GM21447 (cell line): ENCODE measurements at regions not wholly inside any gene's neighbourhood (a gene's known extent, or its start where the extent isn't known, plus 50 kb on each side); places are given as distances from the start of the nearest gene placed in this dataset.

Experiments
- ATAC-seq: cut with Tn5 transposase; IDR thresholded peaks from one replicate; pipeline ENCODE4 v1.9.1; 2021; ENCODE audit not compliant: unreplicated experiment

GRCh38 chr9:75607521-75607920 is 283.0 kb upstream of the PCSK5 start:
- no peak for ATAC-seq

- no peak for ATAC-seq
Observed at GRCh38 chr9:75609401-75609800, 281.1 kb upstream of the PCSK5 start.

- no peak for ATAC-seq
Observed at GRCh38 chr9:75610246-75610645, 280.2 kb upstream of the PCSK5 start.

- no peak for ATAC-seq
Observed at GRCh38 chr9:75612205-75612604, 278.3 kb upstream of the PCSK5 start.

GRCh38 chr9:75612754-75613153 is 277.7 kb upstream of the PCSK5 start:
- no peak for ATAC-seq

GRCh38 chr9:75615284-75615683 is 275.2 kb upstream of the PCSK5 start:
- no peak for ATAC-seq

GRCh38 chr9:75616052-75616451 is 274.4 kb upstream of the PCSK5 start:
- no peak for ATAC-seq

GRCh38 chr9:75616841-75617566 is 273.5 kb upstream of the PCSK5 start:
- no peak for ATAC-seq

GRCh38 chr9:75623462-75623861 is 267.0 kb upstream of the PCSK5 start:
- no peak for ATAC-seq

GRCh38 chr9:75624998-75625397 is 265.5 kb upstream of the PCSK5 start:
- ATAC-seq: no peak

GRCh38 chr9:75626860-75627259 is 263.6 kb upstream of the PCSK5 start:
- no peak for ATAC-seq

- ATAC-seq: no peak
Observed at GRCh38 chr9:75628952-75629351, 261.5 kb upstream of the PCSK5 start.

- ATAC-seq: no peak
Observed at GRCh38 chr9:75633451-75634057, 256.9 kb upstream of the PCSK5 start.

- no peak for ATAC-seq
Observed at GRCh38 chr9:75636427-75637045, 253.9 kb upstream of the PCSK5 start.

- no peak for ATAC-seq
Observed at GRCh38 chr9:75639971-75640610, 250.4 kb upstream of the PCSK5 start.

GRCh38 chr9:75642522-75642921 is 248.0 kb upstream of the PCSK5 start:
- no peak for ATAC-seq

GRCh38 chr9:75644649-75645048 is 245.8 kb upstream of the PCSK5 start:
- ATAC-seq: no peak

GRCh38 chr9:75648034-75648433 is 242.4 kb upstream of the PCSK5 start:
- no peak for ATAC-seq

- no peak for ATAC-seq
Observed at GRCh38 chr9:75649060-75649459, 241.4 kb upstream of the PCSK5 start.

GRCh38 chr9:75651709-75652108 is 238.8 kb upstream of the PCSK5 start:
- ATAC-seq: no peak

- ATAC-seq: no peak
Observed at GRCh38 chr9:75653335-75653734, 237.1 kb upstream of the PCSK5 start.

GRCh38 chr9:75653750-75654149 is 236.7 kb upstream of the PCSK5 start:
- ATAC-seq: no peak
